Neural progenitor cell (in vitro differentiated cells): ENCODE measurements at regions not wholly inside any gene's neighbourhood (a gene's known extent, or its start where the extent isn't known, plus 50 kb on each side); places are given as distances from the start of the nearest gene placed in this dataset.
A peak's percentile ranks its signal among the peaks of the same experiment; 100 is the strongest.
"Not testable (repeated sequence)": the region's sequence is repeated elsewhere in the genome, so short reads cannot be mapped to it uniquely, and the experiment has no call there.

ENCODE experiments used
- DNase-seq: peaks from one replicate; pipeline ENCODE4 v3.0.0-alpha.2; 2016; ENCODE audit warnings: low spot score
- H2AFZ ChIP-seq: fragments of 200-600 bp; sonication (generic); replicated peaks from 2 replicates; pipeline ENCODE4 v1.6.1; 2016; ENCODE audit warnings: antibody characterized with exemption
- H3F3A ChIP-seq: fragments of 200-600 bp; sonication (generic); 2 replicates; pipeline ENCODE4 v1.6.1; 2016; ENCODE audit warnings: antibody characterized with exemption, low read depth
- H3K27ac ChIP-seq: fragments of 200-600 bp; sonication (generic); 2 replicates; pipeline ENCODE4 v1.5.1; 2016; ENCODE audit warnings: mild to moderate bottlenecking
- H3K27me3 ChIP-seq: fragments of 200-600 bp; sonication (generic); 2 replicates; pipeline ENCODE4 v1.6.1; 2016; ENCODE audit warnings: mild to moderate bottlenecking, moderate library complexity
- H3K36me3 ChIP-seq: fragments of 200-600 bp; sonication (generic); 2 replicates; pipeline ENCODE4 v1.5.1; 2016
- H3K4me1 ChIP-seq: fragments of 200-600 bp; sonication (generic); 2 replicates; pipeline ENCODE4 v1.6.1; 2016; ENCODE audit warnings: mixed run types
- H3K4me2 ChIP-seq: fragments of 200-600 bp; sonication (generic); 2 replicates; pipeline ENCODE4 v1.6.1; 2016
- H3K4me3 ChIP-seq: fragments of 200-600 bp; sonication (generic); 2 replicates; pipeline ENCODE4 v1.5.1; 2016
- H3K79me2 ChIP-seq: fragments of 200-600 bp; sonication (generic); 2 replicates; pipeline ENCODE4 v1.6.1; 2016; ENCODE audit warnings: low read depth
- H3K9ac ChIP-seq: fragments of 200-600 bp; sonication (generic); 2 replicates; pipeline ENCODE4 v1.6.1; 2016
- H3K9me3 ChIP-seq: fragments of 200-600 bp; sonication (generic); 2 replicates; pipeline ENCODE4 v1.5.1; 2016; ENCODE audit warnings: low read depth
- H4K20me1 ChIP-seq: fragments of 200-600 bp; sonication (generic); 2 replicates; pipeline ENCODE4 v1.6.1; 2016; ENCODE audit warnings: low read depth
- H3K27ac Mint-ChIP-seq: 3 replicates; pipeline ENCODE4 v1.8.0; 2021; ENCODE audit warnings: mixed read lengths
- H3K27me3 Mint-ChIP-seq: 2 replicates; pipeline ENCODE4 v1.8.0; 2022; ENCODE audit warnings: low read depth, mild to moderate bottlenecking, inconsistent platforms, moderate library complexity, mixed read lengths; ENCODE audit not compliant: insufficient read depth
- H3K36me3 Mint-ChIP-seq: 3 replicates; pipeline ENCODE4 v1.8.0; 2021; ENCODE audit warnings: mixed read lengths
- H3K4me1 Mint-ChIP-seq: 3 replicates; pipeline ENCODE4 v1.8.0; 2021; ENCODE audit warnings: mixed read lengths
- H3K4me3 Mint-ChIP-seq: 3 replicates; pipeline ENCODE4 v1.8.0; 2021; ENCODE audit warnings: mild to moderate bottlenecking, moderate library complexity, mixed read lengths
- H3K9me3 Mint-ChIP-seq: 3 replicates; pipeline ENCODE4 v1.8.0; 2020; ENCODE audit warnings: mixed read lengths
- EZH2 ChIP-seq: fragments of 200-600 bp; sonication (generic); IDR thresholded peaks from 2 replicates; pipeline ENCODE4 v1.6.1; 2017; ENCODE audit warnings: antibody characterized with exemption, mild to moderate bottlenecking, moderate library complexity
- EZH2phosphoT487 ChIP-seq: fragments of 200-600 bp; sonication (generic); IDR thresholded peaks from 2 replicates; pipeline ENCODE4 v1.6.1; 2017; ENCODE audit warnings: antibody characterized with exemption
- TF ChIP-seq, protein P1 (sequence below): fragments of 200-600 bp; sonication (generic); IDR thresholded peaks from 2 replicates; pipeline ENCODE4 v1.5.1; 2017; ENCODE audit warnings: antibody characterized with exemption, mild to moderate bottlenecking

DNA sequence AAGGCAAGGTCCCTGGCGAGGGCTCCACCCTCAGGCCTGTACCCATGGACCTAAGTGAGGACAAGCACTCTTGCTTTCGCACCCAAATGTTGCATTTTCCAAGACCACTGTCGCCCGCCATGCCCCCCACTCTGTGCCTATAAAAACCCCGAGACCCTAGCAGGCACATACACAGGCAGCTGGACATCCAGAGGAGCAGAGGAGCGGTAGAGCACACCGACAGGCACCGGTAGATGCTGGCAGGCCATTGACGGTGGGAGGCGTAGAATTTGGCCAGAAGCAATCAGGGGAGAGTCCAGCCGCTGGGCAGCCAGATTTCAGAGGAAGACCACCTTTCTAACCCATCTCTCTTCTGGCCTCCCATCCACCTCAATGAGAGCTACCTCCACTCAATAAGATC is 715.2 kb upstream of the AADAT start:
- Mint-ChIP-seq H3K27me3 (peaks cover 8% of the 10 kb centered on the region), H3K36me3 (no peaks in the 10 kb centered on the region), H3K4me1 (no peaks in the 10 kb centered on the region), H3K27ac (no peak overlapping the region), H3K4me3 (no peak overlapping the region), H3K9me3 (no peaks in the 10 kb centered on the region)
- TF ChIP-seq, protein P1, sequence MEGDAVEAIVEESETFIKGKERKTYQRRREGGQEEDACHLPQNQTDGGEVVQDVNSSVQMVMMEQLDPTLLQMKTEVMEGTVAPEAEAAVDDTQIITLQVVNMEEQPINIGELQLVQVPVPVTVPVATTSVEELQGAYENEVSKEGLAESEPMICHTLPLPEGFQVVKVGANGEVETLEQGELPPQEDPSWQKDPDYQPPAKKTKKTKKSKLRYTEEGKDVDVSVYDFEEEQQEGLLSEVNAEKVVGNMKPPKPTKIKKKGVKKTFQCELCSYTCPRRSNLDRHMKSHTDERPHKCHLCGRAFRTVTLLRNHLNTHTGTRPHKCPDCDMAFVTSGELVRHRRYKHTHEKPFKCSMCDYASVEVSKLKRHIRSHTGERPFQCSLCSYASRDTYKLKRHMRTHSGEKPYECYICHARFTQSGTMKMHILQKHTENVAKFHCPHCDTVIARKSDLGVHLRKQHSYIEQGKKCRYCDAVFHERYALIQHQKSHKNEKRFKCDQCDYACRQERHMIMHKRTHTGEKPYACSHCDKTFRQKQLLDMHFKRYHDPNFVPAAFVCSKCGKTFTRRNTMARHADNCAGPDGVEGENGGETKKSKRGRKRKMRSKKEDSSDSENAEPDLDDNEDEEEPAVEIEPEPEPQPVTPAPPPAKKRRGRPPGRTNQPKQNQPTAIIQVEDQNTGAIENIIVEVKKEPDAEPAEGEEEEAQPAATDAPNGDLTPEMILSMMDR = no peak
- TF ChIP-seq EZH2 = no peak
- TF ChIP-seq EZH2phosphoT487 = no peak
- Histone ChIP-seq H4K20me1 (no peaks in the 10 kb centered on the region), H3K4me3 (no peak overlapping the region), H3K79me2 (no peaks in the 10 kb centered on the region), H3K27me3 (no peaks in the 10 kb centered on the region), H3K36me3 (no peaks in the 10 kb centered on the region), H3K4me1 (no peaks in the 10 kb centered on the region), H2AFZ (no peak overlapping the region), H3K9ac (no peak overlapping the region), H3K9me3 (no peaks in the 10 kb centered on the region), H3F3A (no peaks in the 10 kb centered on the region), H3K27ac (no peak overlapping the region), H3K4me2 (no peak overlapping the region)
- no peak for DNase-seq

DNA sequence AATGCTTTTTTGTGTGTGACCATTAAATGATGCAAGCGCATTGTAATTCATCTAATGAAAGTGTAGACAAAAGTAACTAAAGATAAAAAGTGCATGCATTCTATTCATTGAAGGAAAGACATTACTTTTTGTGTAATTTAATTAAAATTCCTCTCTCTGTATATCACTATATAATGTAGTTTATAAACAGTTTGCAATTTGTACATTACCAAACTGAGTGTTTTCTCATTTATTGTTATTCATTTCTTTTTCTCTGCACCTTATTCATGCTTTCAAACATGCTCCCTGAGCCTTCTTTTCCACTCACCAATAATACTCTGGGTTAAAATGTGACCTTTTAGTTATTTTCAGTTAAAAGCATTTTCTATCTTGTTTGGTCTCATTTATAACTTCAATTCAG is 713.7 kb upstream of the AADAT start:
- Histone ChIP-seq H3K4me3 (no peak overlapping the region), H3K27me3 (no peaks in the 10 kb centered on the region), H3K4me2 (no peak overlapping the region), H2AFZ (no peak overlapping the region), H3K79me2 (no peaks in the 10 kb centered on the region), H3K9ac (no peak overlapping the region), H4K20me1 (no peaks in the 10 kb centered on the region), H3K36me3 (no peaks in the 10 kb centered on the region), H3K9me3 (no peaks in the 10 kb centered on the region), H3K27ac (no peak overlapping the region), H3F3A (no peaks in the 10 kb centered on the region), H3K4me1 (no peaks in the 10 kb centered on the region)
- H3K4me3 Mint-ChIP-seq = no peak overlapping the region
- no peak for DNase-seq
- H3K27ac Mint-ChIP-seq = no peak overlapping the region
- H3K27me3 Mint-ChIP-seq = peaks cover 2% of the 10 kb centered on the region
- H3K36me3 Mint-ChIP-seq = no peaks in the 10 kb centered on the region
- no peaks in the 10 kb centered on the region for H3K9me3 Mint-ChIP-seq
- no peaks in the 10 kb centered on the region for H3K4me1 Mint-ChIP-seq
- TF ChIP-seq, protein P1 = no peak
- TF ChIP-seq EZH2phosphoT487 (no peak), EZH2 (no peak)

DNA sequence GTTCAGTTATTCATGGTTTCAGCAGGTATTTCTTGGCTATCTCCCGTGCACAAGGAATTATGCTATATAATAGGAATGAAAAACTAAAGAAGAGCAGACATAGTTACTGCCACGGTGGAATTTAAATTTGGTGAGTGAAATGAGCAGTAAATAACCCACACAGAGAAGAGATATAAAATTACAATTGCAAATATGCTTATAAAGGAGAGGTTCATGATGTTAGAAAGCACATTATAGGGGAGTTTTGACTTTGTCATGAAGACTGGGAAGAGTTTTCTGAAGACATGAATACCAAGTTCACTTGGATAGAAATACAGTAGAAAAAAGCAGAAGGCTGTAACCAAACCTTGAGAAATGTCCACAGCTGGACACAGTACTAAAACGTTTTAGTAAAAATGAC is 712.0 kb upstream of the AADAT start:
- no peaks in the 10 kb centered on the region for H3K27me3 Mint-ChIP-seq
- Histone ChIP-seq H3F3A (no peaks in the 10 kb centered on the region), H3K36me3 (no peaks in the 10 kb centered on the region), H3K4me1 (no peaks in the 10 kb centered on the region), H3K4me3 (no peak overlapping the region), H3K79me2 (no peaks in the 10 kb centered on the region), H3K9ac (no peak overlapping the region), H3K27me3 (no peaks in the 10 kb centered on the region), H3K9me3 (no peaks in the 10 kb centered on the region), H3K27ac (no peak overlapping the region), H3K4me2 (no peak overlapping the region), H4K20me1 (no peaks in the 10 kb centered on the region), H2AFZ (no peak overlapping the region)
- no peaks in the 10 kb centered on the region for H3K36me3 Mint-ChIP-seq
- DNase-seq = no peak
- H3K9me3 Mint-ChIP-seq = no peaks in the 10 kb centered on the region
- no peak overlapping the region for H3K27ac Mint-ChIP-seq
- H3K4me3 Mint-ChIP-seq = no peak overlapping the region
- H3K4me1 Mint-ChIP-seq = no peaks in the 10 kb centered on the region
- TF ChIP-seq, protein P1 = no peak
- no peak for TF ChIP-seq EZH2phosphoT487
- no peak for TF ChIP-seq EZH2

DNA sequence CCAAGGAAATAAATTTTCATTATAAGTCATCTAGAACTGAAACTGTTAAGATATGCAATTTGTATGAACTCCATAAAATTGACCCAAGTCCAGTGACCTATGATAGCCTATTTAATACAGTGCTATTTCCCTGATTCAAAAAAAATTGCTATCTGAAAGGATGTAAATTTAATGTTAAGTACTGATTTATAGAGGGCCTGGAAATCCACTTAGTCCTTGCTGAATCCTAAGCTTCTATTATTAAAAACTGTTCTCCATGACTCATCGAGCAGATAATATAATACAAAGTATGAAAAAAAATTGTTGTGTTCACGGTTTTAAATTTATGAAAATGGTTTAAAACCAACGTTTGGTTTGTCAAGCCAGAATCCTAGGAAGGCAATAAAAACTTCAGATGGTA is 704.8 kb upstream of the AADAT start:
- Mint-ChIP-seq H3K4me3 (no peak overlapping the region), H3K9me3 (peaks cover 2% of the 10 kb centered on the region), H3K27ac (no peak overlapping the region), H3K36me3 (no peaks in the 10 kb centered on the region), H3K4me1 (no peaks in the 10 kb centered on the region), H3K27me3 (no peaks in the 10 kb centered on the region)
- Histone ChIP-seq H3K9me3 (no peaks in the 10 kb centered on the region), H4K20me1 (no peaks in the 10 kb centered on the region), H3K27me3 (no peaks in the 10 kb centered on the region), H3K4me2 (no peak overlapping the region), H3K79me2 (no peaks in the 10 kb centered on the region), H3K4me1 (no peaks in the 10 kb centered on the region), H2AFZ (no peak overlapping the region), H3K27ac (no peak overlapping the region), H3K9ac (no peak overlapping the region), H3F3A (no peaks in the 10 kb centered on the region), H3K4me3 (no peak overlapping the region), H3K36me3 (no peaks in the 10 kb centered on the region)
- TF ChIP-seq EZH2phosphoT487 = no peak
- TF ChIP-seq, protein P1 = no peak
- no peak for TF ChIP-seq EZH2
- DNase-seq = no peak

DNA sequence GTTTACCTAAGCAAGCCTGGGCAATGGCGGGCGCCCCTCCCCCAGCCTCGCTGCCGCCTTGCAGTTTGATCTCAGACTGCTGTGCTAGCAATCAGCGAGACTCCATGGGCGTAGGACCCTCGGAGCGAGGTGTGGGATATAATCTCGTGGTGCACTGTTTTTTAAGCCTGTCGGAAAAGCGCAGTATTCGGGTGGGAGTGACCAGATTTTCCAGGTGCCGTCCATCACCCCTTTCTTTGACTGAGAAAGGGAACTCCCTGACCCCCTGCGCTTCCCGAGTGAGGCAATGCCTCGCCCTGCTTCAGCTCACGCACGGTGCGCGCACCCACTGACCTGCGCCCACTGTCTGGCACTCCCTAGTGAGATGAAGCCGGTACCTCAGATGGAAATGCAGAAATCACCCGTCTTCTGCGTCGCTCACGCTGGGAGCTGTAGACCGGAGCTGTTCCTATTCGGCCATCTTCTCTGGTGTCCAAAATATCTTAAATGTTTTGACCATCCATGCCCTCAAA is 698.8 kb upstream of the AADAT start:
- H3K4me3 ChIP-seq = peak overlapping the region; percentile 44
- peak overlapping the region; percentile 64 for H3K4me3 Mint-ChIP-seq
- H3K27me3 ChIP-seq = not testable (repeated sequence)

More for the DNA sequence above, 698.8 kb upstream of the AADAT start:
- not testable (repeated sequence) for H3K36me3 Mint-ChIP-seq, H3K4me1 ChIP-seq, H3K9me3 Mint-ChIP-seq, H4K20me1 ChIP-seq, H3F3A ChIP-seq, H3K27me3 Mint-ChIP-seq, H3K27ac Mint-ChIP-seq, H3K9ac ChIP-seq, H3K27ac ChIP-seq, H3K79me2 ChIP-seq, H3K4me1 Mint-ChIP-seq, H3K9me3 ChIP-seq, H3K36me3 ChIP-seq, DNase-seq
- Histone ChIP-seq H2AFZ (peak overlapping the region; percentile 92), H3K4me2 (peak overlapping the region; percentile 77)
